LNCAP (cell line): ENCODE measurements at regions not wholly inside any gene's neighbourhood (a gene's known extent, or its start where the extent isn't known, plus 50 kb on each side); places are given as distances from the start of the nearest gene placed in this dataset.

Experiments
- TF ChIP-seq, protein P1 (sequence below): fragments of 450-650 bp; IDR thresholded peaks from 2 replicates; pipeline ENCODE4 v1.5.1; 2017; ENCODE audit warnings: mild to moderate bottlenecking

DNA sequence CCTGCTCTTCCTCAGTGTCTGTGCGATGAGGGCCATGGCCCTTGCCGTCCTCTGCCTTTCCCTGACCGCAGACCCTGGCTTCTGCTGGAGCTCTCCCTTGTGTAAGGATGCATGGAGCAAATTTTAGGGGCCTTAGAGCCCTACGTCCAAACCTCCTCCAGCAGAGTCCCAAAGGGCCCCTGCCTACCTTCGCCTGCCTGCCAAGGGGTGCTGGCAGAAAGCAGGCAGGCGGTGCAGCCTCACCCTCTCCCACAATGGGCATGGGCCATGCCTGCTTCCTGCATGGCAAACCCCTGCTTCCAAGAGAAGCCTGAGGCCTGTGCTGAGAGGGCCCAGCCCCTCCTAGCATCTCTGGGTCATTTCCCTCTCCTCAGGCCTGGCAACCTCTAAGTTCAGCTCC is 71.3 kb upstream of the FGF3 start:
- TF ChIP-seq, protein P1, sequence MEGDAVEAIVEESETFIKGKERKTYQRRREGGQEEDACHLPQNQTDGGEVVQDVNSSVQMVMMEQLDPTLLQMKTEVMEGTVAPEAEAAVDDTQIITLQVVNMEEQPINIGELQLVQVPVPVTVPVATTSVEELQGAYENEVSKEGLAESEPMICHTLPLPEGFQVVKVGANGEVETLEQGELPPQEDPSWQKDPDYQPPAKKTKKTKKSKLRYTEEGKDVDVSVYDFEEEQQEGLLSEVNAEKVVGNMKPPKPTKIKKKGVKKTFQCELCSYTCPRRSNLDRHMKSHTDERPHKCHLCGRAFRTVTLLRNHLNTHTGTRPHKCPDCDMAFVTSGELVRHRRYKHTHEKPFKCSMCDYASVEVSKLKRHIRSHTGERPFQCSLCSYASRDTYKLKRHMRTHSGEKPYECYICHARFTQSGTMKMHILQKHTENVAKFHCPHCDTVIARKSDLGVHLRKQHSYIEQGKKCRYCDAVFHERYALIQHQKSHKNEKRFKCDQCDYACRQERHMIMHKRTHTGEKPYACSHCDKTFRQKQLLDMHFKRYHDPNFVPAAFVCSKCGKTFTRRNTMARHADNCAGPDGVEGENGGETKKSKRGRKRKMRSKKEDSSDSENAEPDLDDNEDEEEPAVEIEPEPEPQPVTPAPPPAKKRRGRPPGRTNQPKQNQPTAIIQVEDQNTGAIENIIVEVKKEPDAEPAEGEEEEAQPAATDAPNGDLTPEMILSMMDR, result no peak

DNA sequence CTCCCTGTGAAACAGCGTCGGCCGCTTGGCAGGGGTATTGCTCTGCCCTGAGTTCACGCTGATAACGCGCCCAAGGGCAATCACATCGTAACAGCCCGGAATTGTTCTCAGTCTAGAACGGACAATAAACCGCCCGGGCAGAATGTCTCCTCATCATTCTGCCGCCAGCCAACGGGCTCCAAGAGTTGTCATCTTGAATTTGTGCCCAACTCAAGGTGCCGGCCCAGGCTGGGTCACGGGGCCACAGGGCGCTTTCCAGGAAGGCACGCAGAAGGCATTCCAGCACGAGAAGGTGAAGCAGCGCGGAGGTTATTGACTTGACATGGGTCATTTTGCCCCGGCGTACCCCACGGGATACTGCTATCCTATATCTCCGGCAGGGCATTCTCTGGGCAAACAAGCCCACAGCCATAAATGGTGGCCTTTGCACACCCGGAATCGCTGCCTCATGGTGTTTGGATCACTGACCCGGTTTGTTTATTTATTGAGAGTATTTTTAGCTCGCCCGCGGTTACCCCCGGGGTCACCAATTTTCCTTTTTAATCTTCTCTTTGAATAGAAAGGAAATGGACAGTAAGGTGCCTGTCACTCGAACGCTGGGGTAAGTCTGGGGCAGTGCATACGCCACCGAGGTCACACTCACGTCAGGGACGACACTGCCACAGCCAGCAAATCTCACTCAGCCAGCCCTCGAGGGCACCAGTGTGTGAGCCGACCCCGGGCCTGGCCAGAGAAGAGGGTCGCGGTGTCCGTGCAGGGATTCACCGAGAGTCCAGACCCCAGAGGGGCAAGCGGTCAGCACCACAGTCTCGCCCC is 72.4 kb upstream of the FGF3 start:
- TF ChIP-seq, protein P1, result no peak

DNA sequence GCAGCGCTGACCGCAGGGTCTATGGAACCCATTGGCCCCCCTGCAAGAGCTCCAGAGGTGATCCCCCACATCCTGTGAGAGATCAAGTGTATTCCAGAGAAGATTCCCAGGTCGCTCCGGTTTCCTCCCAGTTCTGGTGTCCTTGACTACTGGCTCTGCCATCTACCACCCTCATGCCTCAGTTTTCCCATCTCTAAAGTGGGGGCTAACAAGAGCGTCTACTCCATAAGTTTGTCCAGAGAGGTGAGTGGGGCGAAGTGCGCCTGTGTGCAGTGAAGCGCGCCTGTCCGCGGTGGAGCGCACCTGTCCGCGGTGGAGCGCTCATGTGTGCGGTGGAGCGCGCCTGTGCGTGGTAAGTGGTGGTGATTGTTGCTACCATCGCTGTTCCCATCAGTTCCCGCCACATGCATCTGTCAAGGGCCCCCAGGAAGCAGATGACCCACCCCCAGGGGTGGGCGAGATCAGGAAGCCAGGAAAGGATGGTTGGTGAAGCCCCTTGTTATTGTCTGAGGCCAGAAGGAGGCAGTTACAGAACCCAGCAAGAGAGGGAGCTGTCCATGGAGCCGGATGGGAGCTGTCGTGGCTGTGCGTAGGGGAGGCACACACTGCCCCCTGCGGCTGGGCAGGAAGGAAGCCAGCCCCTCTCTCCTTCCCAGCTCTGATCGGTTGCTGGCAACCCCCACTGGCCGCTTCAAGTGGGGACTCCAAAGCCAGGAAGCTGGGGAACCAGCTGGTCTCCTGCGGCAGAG is 73.2 kb upstream of the FGF3 start:
- TF ChIP-seq, protein P1, result no peak

DNA sequence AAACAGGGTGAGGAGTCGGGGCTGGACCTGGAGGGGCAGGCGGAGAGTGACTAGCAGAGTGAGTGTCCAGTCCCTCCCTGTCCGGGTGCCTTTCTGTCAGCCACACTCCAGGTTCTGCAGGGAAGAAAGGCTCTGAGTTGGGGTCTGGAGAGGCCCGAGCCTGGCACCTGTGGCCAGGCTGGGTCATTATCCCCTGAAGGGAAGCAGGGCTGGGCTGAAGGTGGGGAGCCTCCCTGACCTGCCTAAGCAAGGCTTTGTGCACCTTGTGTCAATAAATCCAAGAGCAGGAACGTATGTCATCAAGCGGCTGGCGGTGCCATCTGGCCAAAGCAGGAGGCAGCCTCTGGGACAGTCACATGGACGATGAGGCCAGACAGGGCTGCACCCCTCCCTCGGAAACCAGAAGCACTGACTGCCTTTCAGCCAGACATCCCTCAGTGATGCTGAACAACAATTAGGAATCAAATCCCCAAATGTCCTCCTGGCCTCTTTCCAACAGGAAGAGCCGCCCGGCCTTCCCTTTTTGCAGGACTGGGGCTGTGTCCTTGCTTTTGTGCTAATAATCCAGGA is 73.9 kb upstream of the FGF3 start:
- TF ChIP-seq, protein P1, result no peak

DNA sequence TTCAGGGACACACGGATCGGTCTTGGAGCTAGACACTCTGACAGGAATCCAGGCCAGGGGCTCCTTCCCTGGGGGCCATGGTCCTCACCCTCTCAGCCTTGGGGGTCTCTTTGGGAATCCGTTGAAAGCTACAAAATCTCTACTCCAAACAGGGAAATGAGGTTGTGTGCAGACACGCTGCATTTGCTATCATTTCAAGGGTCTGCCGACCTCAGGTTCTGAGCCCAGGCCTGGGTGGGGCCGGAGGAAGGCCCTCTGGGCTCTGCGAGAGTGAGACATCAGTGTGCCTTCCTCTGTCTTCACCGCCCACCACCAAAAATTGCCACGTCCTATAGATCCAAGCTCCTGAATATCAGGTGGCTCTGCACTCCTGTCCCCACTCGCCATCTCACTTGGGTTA is 74.4 kb upstream of the FGF3 start:
- TF ChIP-seq, protein P1, result no peak

DNA sequence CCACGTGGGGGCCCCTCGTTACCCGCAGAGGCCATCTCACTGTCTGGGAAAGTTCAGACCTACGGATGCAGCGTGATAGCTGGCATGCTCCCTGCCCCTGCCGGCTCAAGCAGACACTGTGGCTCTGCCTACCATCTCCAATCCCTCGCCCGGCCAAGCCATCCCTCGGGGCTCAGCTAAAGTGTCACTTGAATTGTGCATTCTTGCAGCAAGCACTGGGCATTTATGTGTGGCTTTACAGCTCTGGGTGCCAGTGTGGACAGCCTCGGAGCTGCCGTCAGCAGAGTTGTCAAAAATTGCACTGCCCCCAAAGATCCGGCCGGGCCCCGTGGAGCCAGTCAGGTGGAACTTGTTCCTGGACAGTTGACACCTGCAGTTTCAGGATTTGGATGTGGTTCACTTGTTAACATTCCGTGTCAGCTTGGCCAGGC is 75.0 kb upstream of the FGF3 start:
- TF ChIP-seq, protein P1, result no peak

DNA sequence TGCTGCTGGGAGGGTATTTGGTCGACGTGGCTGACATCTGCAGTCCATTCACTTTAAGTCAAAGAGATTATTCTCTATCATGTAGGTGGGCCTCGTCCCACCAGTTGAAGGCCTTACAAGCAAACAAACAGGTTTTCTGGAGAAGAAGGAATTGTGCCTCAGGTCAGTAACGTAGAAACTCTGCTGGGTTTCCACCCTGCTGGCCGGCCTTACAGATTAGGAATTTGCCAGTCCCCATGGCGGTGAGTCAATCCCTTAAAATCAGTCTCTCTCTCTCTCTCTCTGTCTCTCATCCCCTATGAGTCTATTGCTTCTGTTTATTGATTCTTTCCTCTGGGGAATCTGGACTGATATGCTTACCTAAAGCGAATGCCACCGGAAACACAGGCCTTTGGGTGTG is 75.4 kb upstream of the FGF3 start:
- TF ChIP-seq, protein P1, result no peak
